IPS-NIHi7 (cell line): ENCODE measurements at regions not wholly inside any gene's neighbourhood (a gene's known extent, or its start where the extent isn't known, plus 50 kb on each side); places are given as distances from the start of the nearest gene placed in this dataset.
"Not testable (repeated sequence)": the region's sequence is repeated elsewhere in the genome, so short reads cannot be mapped to it uniquely, and the experiment has no call there.

Experiments used
- DNase-seq: peaks from one replicate; pipeline ENCODE4 v3.0.0; 2012; ENCODE audit warnings: mixed read lengths; ENCODE audit errors: extremely low spot score

GRCh38 chr5:157983906-157984551, 125.1 kb upstream of the CLINT1 start:
- no peak for DNase-seq

DNA sequence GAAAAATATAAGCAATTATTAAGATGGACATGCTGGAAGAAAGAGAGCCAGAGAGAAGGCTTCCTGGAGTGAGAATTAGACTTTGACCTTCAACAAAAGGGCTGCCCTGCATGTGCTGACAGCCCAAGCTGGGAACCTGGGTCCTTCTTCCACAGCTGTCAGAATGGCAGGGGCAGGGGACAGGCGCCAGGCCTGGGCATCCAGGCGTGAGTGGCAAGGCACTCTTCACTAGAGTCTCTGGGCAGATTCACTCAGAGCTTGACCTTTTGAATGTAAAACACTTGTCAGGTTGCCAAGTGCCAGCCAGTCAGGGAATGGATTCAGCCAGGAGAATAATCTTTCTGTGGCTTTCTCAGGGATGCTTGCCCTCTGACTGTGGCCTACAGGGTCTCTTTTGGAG, 119.1 kb upstream of the CLINT1 start:
- no peak for DNase-seq

GRCh38 chr5:157976429-157976828, 117.5 kb upstream of the CLINT1 start:
- no peak for DNase-seq

- no peak for DNase-seq
These were observed 113.6 kb upstream of the CLINT1 start for GRCh38 chr5:157972579-157972978.

DNA sequence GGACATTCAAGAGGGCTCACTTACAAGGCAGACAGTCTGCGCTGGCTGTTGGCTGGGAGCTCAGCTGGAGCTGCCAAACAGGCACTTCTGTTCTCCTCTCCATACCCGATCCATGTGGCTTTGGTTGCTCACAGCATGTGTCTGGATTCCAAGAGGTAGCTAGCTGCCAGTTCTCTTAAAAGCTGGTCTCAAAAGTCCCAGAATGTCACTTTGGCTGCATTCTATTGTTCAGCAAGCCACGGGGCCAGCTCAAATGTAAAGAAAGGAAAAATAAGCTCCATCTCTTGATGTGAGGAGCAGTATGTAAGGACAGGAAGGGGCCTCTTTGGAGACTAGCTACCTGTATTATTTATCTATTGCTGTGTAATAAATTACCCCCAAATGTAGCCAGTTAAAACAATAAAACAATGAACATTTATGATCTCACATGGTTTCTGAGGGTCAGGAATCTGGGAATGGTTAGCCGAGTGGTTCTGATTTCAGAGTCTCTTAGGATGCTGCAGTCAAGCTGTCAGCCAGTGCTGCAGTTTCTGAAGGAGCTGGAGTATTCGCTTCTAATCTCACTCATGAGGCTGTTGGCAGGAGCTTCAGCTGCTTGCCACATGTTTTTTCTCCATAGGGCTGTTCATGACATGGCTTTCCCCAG, 112.7 kb upstream of the CLINT1 start:
- peak; percentile 43 for DNase-seq

DNA sequence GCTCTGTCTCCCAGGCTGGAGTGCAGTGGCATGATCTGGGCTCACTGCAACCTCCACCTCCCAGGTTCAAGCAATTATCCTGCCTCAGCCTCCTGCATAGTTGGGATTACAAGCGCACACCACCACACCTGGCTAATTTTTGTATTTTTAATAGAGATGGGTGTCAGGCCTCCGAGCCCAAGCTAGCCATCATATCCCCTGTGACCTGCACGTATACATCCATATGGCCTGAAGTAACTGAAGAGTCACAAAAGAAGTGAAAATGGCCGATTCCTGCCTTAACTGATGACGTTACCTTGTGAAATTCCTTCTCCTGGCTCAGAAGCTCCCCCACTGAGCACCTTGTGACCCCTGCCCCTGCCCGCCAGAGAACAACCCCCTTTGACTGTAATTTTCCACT, 109.6 kb upstream of the CLINT1 start:
- DNase-seq, result not testable (repeated sequence)

GRCh38 chr5:157965989-157966388, 107.0 kb upstream of the CLINT1 start:
- DNase-seq, result no peak

- no peak for DNase-seq
These were observed 106.2 kb upstream of the CLINT1 start for GRCh38 chr5:157965040-157965678.

- DNase-seq, result no peak
These were observed 104.8 kb upstream of the CLINT1 start for GRCh38 chr5:157963761-157964160.

DNA sequence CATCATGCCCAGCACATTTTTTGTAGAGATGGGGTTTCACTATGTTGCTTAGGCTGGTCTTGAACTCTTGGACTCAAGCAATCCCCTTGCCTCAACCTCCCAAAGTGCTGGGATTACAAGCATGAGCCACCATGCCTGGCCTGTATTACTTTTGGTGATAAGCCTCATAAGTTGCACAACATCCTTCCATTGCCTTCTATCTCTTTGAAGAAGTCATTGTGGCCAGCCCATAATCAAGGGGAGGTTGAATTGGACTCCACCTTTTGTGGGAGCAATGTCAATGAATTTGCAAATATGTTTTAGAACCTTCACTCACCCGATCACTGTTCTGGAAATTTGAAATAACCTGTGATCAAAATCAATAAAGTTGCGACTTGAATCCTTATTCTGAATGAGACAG, 104.3 kb upstream of the CLINT1 start:
- no peak for DNase-seq

DNA sequence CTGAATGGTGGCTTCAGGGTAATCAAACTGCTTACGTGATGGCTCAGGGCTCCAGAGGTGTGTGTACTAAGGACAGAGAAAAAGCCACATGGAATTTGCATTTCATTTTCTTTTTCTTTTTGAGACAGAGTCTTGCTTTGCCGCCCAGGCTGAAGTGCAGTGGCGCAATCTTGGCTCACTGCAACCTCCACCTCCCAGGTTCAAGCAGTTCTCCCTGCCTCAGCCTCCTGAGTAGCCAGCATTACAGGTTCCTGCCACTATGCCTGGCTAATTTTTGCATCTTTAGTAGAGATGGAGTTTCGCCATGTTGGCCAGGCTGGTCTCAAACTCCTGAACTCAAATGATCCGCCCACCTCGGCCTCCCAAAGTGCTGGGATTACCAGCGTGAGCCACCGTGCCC, 103.7 kb upstream of the CLINT1 start:
- DNase-seq, result not testable (repeated sequence)

DNA sequence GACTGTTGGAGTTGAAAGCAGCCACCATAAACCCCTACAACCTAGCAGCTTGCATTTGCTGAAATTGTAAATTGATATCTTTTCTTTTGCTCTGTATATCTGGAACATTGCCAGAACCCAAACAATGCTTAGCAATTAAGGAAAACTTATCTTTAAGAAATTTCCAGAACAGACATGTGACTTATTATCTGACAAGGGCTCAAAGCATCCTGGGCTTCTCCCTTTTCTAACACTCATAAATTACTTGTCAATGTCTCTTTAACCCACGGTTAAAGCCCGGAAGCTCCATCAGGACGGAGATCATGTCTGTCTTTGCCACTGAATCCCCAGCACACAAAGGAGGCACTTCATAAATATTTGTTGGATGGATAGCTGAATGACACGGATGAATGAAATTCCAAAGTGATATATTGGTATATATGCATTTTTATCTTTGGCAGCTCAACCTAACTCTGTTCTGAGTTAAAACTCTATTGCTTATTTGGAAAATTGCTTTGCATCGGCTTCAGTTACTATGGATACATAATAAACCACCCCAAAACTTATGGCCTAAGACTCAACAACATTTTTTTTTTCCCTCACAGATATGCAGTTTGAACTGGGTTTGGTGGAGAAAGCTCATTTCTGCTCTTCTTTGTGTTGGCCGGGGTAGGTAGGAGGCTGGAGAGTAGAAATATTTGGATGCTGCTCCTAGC, 103.1 kb upstream of the CLINT1 start:
- no peak for DNase-seq

DNA sequence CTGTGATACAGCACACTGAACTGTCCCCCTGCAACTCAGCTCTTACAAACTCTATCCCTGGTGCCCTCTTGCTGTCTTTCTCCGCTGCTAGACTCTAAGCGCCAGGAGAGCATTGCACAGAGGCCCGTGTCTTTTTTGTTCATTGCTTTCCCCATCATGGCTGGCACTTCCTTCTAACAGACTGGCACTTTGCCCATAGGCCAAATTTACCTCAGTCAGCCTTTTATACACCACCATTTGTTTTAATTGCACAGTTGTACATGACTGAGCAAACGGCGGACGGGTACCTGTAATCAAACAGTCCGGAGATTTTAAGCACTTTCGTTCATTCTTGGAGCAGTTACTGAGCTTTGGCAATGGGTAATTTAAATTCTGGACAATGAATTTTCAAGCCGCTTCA, 102.2 kb upstream of the CLINT1 start:
- no peak for DNase-seq

GRCh38 chr5:157959370-157959769, 100.4 kb upstream of the CLINT1 start:
- no peak for DNase-seq

DNA sequence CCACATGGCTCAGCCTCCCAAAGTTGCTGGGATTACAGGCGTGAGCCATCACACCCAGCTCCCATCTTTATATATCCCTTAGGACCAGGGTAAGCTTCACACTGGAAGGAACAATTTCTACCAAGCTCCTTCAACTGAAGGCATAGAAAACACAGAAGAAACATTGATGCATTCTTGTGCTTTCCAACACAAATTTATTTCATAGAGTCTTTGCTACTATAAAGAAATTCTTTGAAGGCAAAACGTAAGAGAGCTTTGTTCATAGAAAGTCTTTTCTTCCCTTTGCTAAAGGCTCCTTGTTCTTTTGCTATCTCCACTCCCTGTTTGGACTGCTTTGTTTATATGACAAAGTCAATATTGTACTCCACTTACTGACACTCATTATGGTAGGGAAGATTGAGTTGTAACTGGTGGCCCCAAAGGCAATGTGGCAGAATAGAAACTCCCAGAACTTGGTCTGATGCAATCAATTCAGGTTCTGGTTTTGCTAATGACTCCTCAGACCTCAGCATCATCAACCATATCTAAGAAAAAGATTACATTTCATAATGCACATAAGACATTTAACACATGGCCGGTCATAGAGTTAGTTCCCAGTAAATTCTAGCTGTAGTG, 97.4 kb upstream of the CLINT1 start:
- DNase-seq, result no peak

GRCh38 chr5:157955541-157956172, 96.7 kb upstream of the CLINT1 start:
- DNase-seq, result no peak

GRCh38 chr5:157952374-157952685, 93.4 kb upstream of the CLINT1 start:
- no peak for DNase-seq

GRCh38 chr5:157951673-157952373, 92.9 kb upstream of the CLINT1 start:
- no peak for DNase-seq

GRCh38 chr5:157949520-157949919, 90.6 kb upstream of the CLINT1 start:
- no peak for DNase-seq

DNA sequence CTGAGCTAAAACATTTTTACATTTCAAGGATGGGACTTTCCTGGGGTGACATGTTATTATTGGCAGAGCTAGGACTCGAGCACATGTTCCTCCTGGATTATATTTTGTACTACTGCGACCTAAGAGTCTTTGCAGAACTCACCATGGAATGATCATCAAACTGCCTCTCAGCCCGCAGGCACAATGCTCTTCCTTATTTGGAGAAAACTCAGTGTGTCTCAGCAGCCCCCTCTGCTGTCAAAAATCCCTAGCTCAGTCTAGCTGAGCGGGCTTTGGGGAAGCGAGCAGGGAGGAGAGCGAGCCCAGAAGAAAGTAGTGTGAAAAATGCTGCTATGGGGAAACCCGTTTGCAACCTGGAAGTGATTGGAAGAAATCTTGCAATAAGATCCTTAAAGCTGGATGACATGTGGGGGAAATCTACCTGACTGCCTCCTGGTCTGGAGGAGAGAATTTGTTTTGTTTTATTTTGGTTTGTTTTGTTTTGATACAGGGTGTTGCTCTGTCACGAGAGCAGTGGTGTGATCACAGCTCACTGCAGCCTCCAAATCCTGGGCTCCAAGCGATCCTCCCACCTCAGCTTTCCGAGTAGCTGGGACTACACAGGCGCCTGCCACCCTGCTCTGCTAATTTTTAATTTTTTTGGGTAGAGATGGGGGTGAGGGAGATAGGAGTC, 89.9 kb upstream of the CLINT1 start:
- peak; percentile 79 for DNase-seq

GRCh38 chr5:157947156-157947555, 88.2 kb upstream of the CLINT1 start:
- no peak for DNase-seq
